HL-60 (cell line): ENCODE measurements at regions not wholly inside any gene's neighbourhood (a gene's known extent, or its start where the extent isn't known, plus 50 kb on each side); places are given as distances from the start of the nearest gene placed in this dataset.

Experiments used
- POLR2AphosphoS5 ChIP-seq: IDR thresholded peaks from 2 replicates; pipeline ENCODE4 v1.6.1; 2012; ENCODE audit warnings: low read depth
- TF ChIP-seq, protein P1 (sequence below): IDR thresholded peaks from one replicate; pipeline ENCODE4 v1.5.1; 2011; ENCODE audit warnings: low read length, control low read depth, inconsistent platforms; ENCODE audit not compliant: insufficient read depth
- TF ChIP-seq, protein P2 (sequence below): IDR thresholded peaks from 2 replicates; pipeline ENCODE4 v1.6.1; 2012; ENCODE audit warnings: low read depth; ENCODE audit not compliant: insufficient replicate concordance

GRCh38 chr22:23501261-23501619, 78.8 kb downstream of the IGLL1 start:
- no peak for TF ChIP-seq POLR2AphosphoS5
- TF ChIP-seq, protein P1, sequence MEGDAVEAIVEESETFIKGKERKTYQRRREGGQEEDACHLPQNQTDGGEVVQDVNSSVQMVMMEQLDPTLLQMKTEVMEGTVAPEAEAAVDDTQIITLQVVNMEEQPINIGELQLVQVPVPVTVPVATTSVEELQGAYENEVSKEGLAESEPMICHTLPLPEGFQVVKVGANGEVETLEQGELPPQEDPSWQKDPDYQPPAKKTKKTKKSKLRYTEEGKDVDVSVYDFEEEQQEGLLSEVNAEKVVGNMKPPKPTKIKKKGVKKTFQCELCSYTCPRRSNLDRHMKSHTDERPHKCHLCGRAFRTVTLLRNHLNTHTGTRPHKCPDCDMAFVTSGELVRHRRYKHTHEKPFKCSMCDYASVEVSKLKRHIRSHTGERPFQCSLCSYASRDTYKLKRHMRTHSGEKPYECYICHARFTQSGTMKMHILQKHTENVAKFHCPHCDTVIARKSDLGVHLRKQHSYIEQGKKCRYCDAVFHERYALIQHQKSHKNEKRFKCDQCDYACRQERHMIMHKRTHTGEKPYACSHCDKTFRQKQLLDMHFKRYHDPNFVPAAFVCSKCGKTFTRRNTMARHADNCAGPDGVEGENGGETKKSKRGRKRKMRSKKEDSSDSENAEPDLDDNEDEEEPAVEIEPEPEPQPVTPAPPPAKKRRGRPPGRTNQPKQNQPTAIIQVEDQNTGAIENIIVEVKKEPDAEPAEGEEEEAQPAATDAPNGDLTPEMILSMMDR, result no peak
- TF ChIP-seq, protein P2, sequence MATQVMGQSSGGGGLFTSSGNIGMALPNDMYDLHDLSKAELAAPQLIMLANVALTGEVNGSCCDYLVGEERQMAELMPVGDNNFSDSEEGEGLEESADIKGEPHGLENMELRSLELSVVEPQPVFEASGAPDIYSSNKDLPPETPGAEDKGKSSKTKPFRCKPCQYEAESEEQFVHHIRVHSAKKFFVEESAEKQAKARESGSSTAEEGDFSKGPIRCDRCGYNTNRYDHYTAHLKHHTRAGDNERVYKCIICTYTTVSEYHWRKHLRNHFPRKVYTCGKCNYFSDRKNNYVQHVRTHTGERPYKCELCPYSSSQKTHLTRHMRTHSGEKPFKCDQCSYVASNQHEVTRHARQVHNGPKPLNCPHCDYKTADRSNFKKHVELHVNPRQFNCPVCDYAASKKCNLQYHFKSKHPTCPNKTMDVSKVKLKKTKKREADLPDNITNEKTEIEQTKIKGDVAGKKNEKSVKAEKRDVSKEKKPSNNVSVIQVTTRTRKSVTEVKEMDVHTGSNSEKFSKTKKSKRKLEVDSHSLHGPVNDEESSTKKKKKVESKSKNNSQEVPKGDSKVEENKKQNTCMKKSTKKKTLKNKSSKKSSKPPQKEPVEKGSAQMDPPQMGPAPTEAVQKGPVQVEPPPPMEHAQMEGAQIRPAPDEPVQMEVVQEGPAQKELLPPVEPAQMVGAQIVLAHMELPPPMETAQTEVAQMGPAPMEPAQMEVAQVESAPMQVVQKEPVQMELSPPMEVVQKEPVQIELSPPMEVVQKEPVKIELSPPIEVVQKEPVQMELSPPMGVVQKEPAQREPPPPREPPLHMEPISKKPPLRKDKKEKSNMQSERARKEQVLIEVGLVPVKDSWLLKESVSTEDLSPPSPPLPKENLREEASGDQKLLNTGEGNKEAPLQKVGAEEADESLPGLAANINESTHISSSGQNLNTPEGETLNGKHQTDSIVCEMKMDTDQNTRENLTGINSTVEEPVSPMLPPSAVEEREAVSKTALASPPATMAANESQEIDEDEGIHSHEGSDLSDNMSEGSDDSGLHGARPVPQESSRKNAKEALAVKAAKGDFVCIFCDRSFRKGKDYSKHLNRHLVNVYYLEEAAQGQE, result no peak
